Neural cell (in vitro differentiated cells): ENCODE measurements at regions not wholly inside any gene's neighbourhood (a gene's known extent, or its start where the extent isn't known, plus 50 kb on each side); places are given as distances from the start of the nearest gene placed in this dataset.

Source experiments
- H2AFZ ChIP-seq: fragments of 200-600, 300-800 bp; sonication (generic), shearing (Covaris generic); 2 replicates; pipeline ENCODE4 v1.6.0; 2014; ENCODE audit warnings: low read depth, mild to moderate bottlenecking, antibody characterized with exemption, low read length, moderate library complexity
- H3F3A ChIP-seq: fragments of 200-600 bp; shearing (Covaris generic); 2 replicates; pipeline ENCODE4 v1.6.1; 2016; ENCODE audit warnings: mild to moderate bottlenecking, moderate library complexity, mixed read lengths, antibody characterized with exemption, low read length; ENCODE audit not compliant: insufficient read depth, poor library complexity, severe bottlenecking
- H3K27ac ChIP-seq: fragments of 200-600, 300-800 bp; sonication (generic), shearing (Covaris generic); 2 replicates; pipeline ENCODE4 v1.5.1; 2014; ENCODE audit warnings: mild to moderate bottlenecking, low read length, moderate library complexity
- H3K27me3 ChIP-seq: fragments of 300-800, 200-600 bp; sonication (generic), shearing (Covaris generic); 2 replicates; pipeline ENCODE4 v1.6.0; 2014; ENCODE audit warnings: mild to moderate bottlenecking, low read depth, low read length, moderate library complexity; ENCODE audit not compliant: insufficient read depth
- H3K36me3 ChIP-seq: fragments of 300-800, 200-600 bp; sonication (generic), shearing (Covaris generic); 2 replicates; pipeline ENCODE4 v1.5.1; 2014; ENCODE audit warnings: mild to moderate bottlenecking, antibody characterized with exemption, low read length, moderate library complexity; ENCODE audit not compliant: insufficient read depth
- H3K4me2 ChIP-seq: fragments of 300-800, 200-600 bp; sonication (generic), shearing (Covaris generic); 2 replicates; pipeline ENCODE4 v1.6.0; 2014; ENCODE audit warnings: mild to moderate bottlenecking, low read length
- H3K4me3 ChIP-seq: fragments of 300-800, 200-600 bp; sonication (generic), shearing (Covaris generic); 2 replicates; pipeline ENCODE4 v1.5.1; 2014; ENCODE audit warnings: mild to moderate bottlenecking, low read length, moderate library complexity
- H3K79me2 ChIP-seq: fragments of 200-600 bp; shearing (Covaris generic); replicated peaks from 2 replicates; pipeline ENCODE4 v1.6.0; 2014; ENCODE audit warnings: mild to moderate bottlenecking, low read length, moderate library complexity; ENCODE audit not compliant: insufficient read depth
- H3K9ac ChIP-seq: fragments of 300-800, 200-600 bp; sonication (generic), shearing (Covaris generic); 2 replicates; pipeline ENCODE4 v1.6.1; 2016; ENCODE audit warnings: mild to moderate bottlenecking, low read length, mixed read lengths
- H3K9me2 ChIP-seq: fragments of 200-600 bp; shearing (Covaris generic); 2 replicates; pipeline ENCODE4 v1.6.1; 2016; ENCODE audit warnings: mild to moderate bottlenecking, low read length, mixed read lengths; ENCODE audit not compliant: insufficient read depth
- H3K9me3 ChIP-seq: fragments of 200-600, 300-800 bp; sonication (generic), shearing (Covaris generic); 2 replicates; pipeline ENCODE4 v1.6.1; 2016; ENCODE audit warnings: mild to moderate bottlenecking, mixed run types, low read length, moderate library complexity, mixed read lengths
- H4K20me1 ChIP-seq: fragments of 200-600 bp; shearing (Covaris generic); 2 replicates; pipeline ENCODE4 v1.6.1; 2016; ENCODE audit warnings: mild to moderate bottlenecking, mixed run types; ENCODE audit not compliant: insufficient read depth
- EP300 ChIP-seq: fragments of 450-650 bp; conservative IDR thresholded peaks from 2 replicates; pipeline ENCODE4 v1.6.1; 2014; ENCODE audit warnings: antibody characterized with exemption, mild to moderate bottlenecking, moderate library complexity; ENCODE audit not compliant: poor library complexity, severe bottlenecking
- EZH2 ChIP-seq: fragments of 200-600, 300-800 bp; shearing (Covaris generic), sonication (generic); IDR thresholded peaks from 2 replicates; pipeline ENCODE4 v1.6.1; 2014; ENCODE audit warnings: antibody characterized with exemption, low read length, borderline replicate concordance, mild to moderate bottlenecking; ENCODE audit not compliant: insufficient read depth, poor library complexity, severe bottlenecking
- MXI1 ChIP-seq: fragments of 450-650 bp; conservative IDR thresholded peaks from 2 replicates; pipeline ENCODE4 v1.6.1; 2014; ENCODE audit warnings: antibody characterized with exemption, mild to moderate bottlenecking; ENCODE audit not compliant: poor library complexity, severe bottlenecking
- POLR2AphosphoS5 ChIP-seq: IDR thresholded peaks from 2 replicates; pipeline ENCODE4 v1.6.1; 2012
- RAD21 ChIP-seq: fragments of 450-650 bp; conservative IDR thresholded peaks from 2 replicates; pipeline ENCODE4 v1.6.1; 2014; ENCODE audit warnings: antibody characterized with exemption, mild to moderate bottlenecking, moderate library complexity
- REST ChIP-seq: IDR thresholded peaks from 2 replicates; pipeline ENCODE4 v1.6.1; 2012; ENCODE audit warnings: borderline replicate concordance
- SMC3 ChIP-seq: fragments of 450-650 bp; conservative IDR thresholded peaks from 2 replicates; pipeline ENCODE4 v1.6.1; 2014; ENCODE audit warnings: antibody characterized with exemption, mild to moderate bottlenecking, moderate library complexity; ENCODE audit not compliant: poor library complexity
- TAF1 ChIP-seq: IDR thresholded peaks from 2 replicates; pipeline ENCODE4 v1.6.1; 2012; ENCODE audit warnings: low read depth
- TF ChIP-seq, protein P1 (sequence below): fragments of 450-650 bp; IDR thresholded peaks from 2 replicates; pipeline ENCODE4 v1.5.1; 2014; ENCODE audit warnings: antibody characterized with exemption, mild to moderate bottlenecking, moderate library complexity; ENCODE audit not compliant: poor library complexity, severe bottlenecking

- Histone ChIP-seq H3F3A (no peaks in the 10 kb centered on the region), H3K4me3 (no peak overlapping the region), H4K20me1 (no peaks in the 10 kb centered on the region), H3K27me3 (no peaks in the 10 kb centered on the region), H3K27ac (no peak overlapping the region), H3K4me2 (no peak overlapping the region), H2AFZ (no peak overlapping the region), H3K9me3 (no peaks in the 10 kb centered on the region), H3K9ac (no peak overlapping the region), H3K79me2 (no peaks in the 10 kb centered on the region), H3K36me3 (no peaks in the 10 kb centered on the region), H3K9me2 (no peaks in the 10 kb centered on the region)
- no peak for TF ChIP-seq POLR2AphosphoS5
- TF ChIP-seq, protein P1, sequence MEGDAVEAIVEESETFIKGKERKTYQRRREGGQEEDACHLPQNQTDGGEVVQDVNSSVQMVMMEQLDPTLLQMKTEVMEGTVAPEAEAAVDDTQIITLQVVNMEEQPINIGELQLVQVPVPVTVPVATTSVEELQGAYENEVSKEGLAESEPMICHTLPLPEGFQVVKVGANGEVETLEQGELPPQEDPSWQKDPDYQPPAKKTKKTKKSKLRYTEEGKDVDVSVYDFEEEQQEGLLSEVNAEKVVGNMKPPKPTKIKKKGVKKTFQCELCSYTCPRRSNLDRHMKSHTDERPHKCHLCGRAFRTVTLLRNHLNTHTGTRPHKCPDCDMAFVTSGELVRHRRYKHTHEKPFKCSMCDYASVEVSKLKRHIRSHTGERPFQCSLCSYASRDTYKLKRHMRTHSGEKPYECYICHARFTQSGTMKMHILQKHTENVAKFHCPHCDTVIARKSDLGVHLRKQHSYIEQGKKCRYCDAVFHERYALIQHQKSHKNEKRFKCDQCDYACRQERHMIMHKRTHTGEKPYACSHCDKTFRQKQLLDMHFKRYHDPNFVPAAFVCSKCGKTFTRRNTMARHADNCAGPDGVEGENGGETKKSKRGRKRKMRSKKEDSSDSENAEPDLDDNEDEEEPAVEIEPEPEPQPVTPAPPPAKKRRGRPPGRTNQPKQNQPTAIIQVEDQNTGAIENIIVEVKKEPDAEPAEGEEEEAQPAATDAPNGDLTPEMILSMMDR = no peak
- TF ChIP-seq EZH2 = no peak
- no peak for TF ChIP-seq SMC3
- no peak for TF ChIP-seq EP300
- no peak for TF ChIP-seq TAF1
- TF ChIP-seq RAD21 = no peak
- no peak for TF ChIP-seq REST
- no peak for TF ChIP-seq MXI1
Observed at GRCh38 chr4:24643774-24644520, 59.6 kb upstream of the DHX15 start.

GRCh38 chr4:24644983-24645764 is 60.8 kb upstream of the DHX15 start:
- Histone ChIP-seq H2AFZ (no peak overlapping the region), H3K4me2 (no peak overlapping the region), H3K9me2 (no peaks in the 10 kb centered on the region), H3K27me3 (no peaks in the 10 kb centered on the region), H3K27ac (no peak overlapping the region), H3K79me2 (no peaks in the 10 kb centered on the region), H3K9me3 (no peaks in the 10 kb centered on the region), H4K20me1 (no peaks in the 10 kb centered on the region), H3K9ac (no peak overlapping the region), H3F3A (no peaks in the 10 kb centered on the region), H3K4me3 (no peak overlapping the region), H3K36me3 (no peaks in the 10 kb centered on the region)
- TF ChIP-seq MXI1 (no peak), RAD21 (no peak), POLR2AphosphoS5 (no peak), EZH2 (no peak), EP300 (no peak), SMC3 (no peak), TAF1 (no peak), REST (no peak)
- TF ChIP-seq, protein P1 = no peak
